HepG2 (cell line): ENCODE measurements at regions not wholly inside any gene's neighbourhood (a gene's known extent, or its start where the extent isn't known, plus 50 kb on each side); places are given as distances from the start of the nearest gene placed in this dataset.

ENCODE experiments used
- ATAC-seq: fragments of 200-7000 bp; cut with Tn5 transposase; 3 replicates; pipeline ENCODE4 v1.9.1; 2020; ENCODE audit warnings: mild to moderate bottlenecking, moderate library complexity
- BruUV-seq: library from RNA; stranded (reverse); fragments of 400-500 nt; replicated peaks from 2 replicates; lab custom pipeline; 2021; lab: Mats Ljungman, UMichigan
- CTCF ChIA-PET: fragments of 300-600 bp; formaldehyde crosslinking; extraction: SDS; loops from one replicate; lab custom pipeline; 2021; ENCODE audit warnings: low total read pairs, inconsistent platforms, low intra/inter-chr PET ratio; lab: Yijun Ruan, JAX
- POLR2A ChIA-PET: fragments of 350-600 bp; sonication (Branson Sonifier 250); formaldehyde crosslinking; loops from one replicate; lab custom pipeline; 2020; ENCODE audit warnings: antibody characterized with exemption, inconsistent platforms; lab: Yijun Ruan, JAX
- DNase-seq: peaks from one replicate; pipeline ENCODE4 v3.0.0-alpha.2; 2015; ENCODE audit warnings: low spot score
- FAIRE-seq: peaks from 3 replicates; lab custom pipeline; 2011; peaks lifted over from hg19 to GRCh38; lab: Jason Lieb, UNC
- H2AFZ ChIP-seq: one replicate; pipeline ENCODE4 v1.6.1; 2011; ENCODE audit warnings: low read length, inconsistent platforms
- H3K27ac ChIP-seq: fragments of 300-600 bp; 3 replicates; pipeline ENCODE4 v1.8.0; 2011; ENCODE audit warnings: mixed run types, mild to moderate bottlenecking, mixed read lengths, low read length, inconsistent platforms; ENCODE audit not compliant: insufficient read depth; ENCODE audit errors: extremely low read length
- H3K27me3 ChIP-seq, 2 experiments: fragments of 200-600 bp in 1 of 2; 2 replicates in 1 of 2; 3 replicates in 1 of 2; pipeline versions ENCODE4 v1.6.0 to v1.8.0; 2011; ENCODE audit warnings: low read length in 2 of 2, mild to moderate bottlenecking in 2 of 2, moderate library complexity in 2 of 2, inconsistent platforms in 1 of 2; ENCODE audit not compliant: insufficient read depth in 2 of 2, control insufficient read depth in 1 of 2
- H3K36me3 ChIP-seq, 2 experiments: fragments of 200-600 bp in 1 of 2; replicated peaks in 1 of 2; 2 replicates in 1 of 2; 3 replicates in 1 of 2; pipeline versions ENCODE4 v1.5.1 to v1.8.0; 2011; ENCODE audit warnings: low read length in 2 of 2, inconsistent platforms in 1 of 2; ENCODE audit not compliant: insufficient read depth in 2 of 2, control insufficient read depth in 1 of 2
- H3K4me1 ChIP-seq: 2 replicates; pipeline ENCODE4 v1.5.1; 2012; ENCODE audit warnings: low read length, inconsistent platforms; ENCODE audit not compliant: insufficient read depth
- H3K4me2 ChIP-seq: 2 replicates; pipeline ENCODE4 v1.6.0; 2011; ENCODE audit warnings: low read depth, low read length, inconsistent platforms
- H3K4me3 ChIP-seq, 3 experiments: fragments of 200-600 bp in 1 of 3; sonication (generic), shearing (Covaris generic) in 1 of 3; replicated peaks in 1 of 3; 2 replicates each; pipeline ENCODE4 v1.5.1; 2011 to 2016; ENCODE audit warnings: low read length in 3 of 3, inconsistent platforms in 2 of 3, low read depth in 2 of 3, mild to moderate bottlenecking in 2 of 3, control low read depth in 1 of 3, mixed read lengths in 1 of 3; ENCODE audit not compliant: insufficient read depth in 1 of 3
- H3K79me2 ChIP-seq: one replicate; pipeline ENCODE4 v1.6.1; 2011; ENCODE audit warnings: low read length, inconsistent platforms; ENCODE audit not compliant: insufficient read depth
- H3K9ac ChIP-seq: 2 replicates; pipeline ENCODE4 v1.6.0; 2011; ENCODE audit warnings: mild to moderate bottlenecking, low read depth, low read length, inconsistent platforms; ENCODE audit not compliant: insufficient read depth
- H3K9me3 ChIP-seq: 2 replicates; pipeline ENCODE4 v1.5.1; 2012; ENCODE audit warnings: mild to moderate bottlenecking, low read length
- H4K20me1 ChIP-seq: 2 replicates; pipeline ENCODE4 v1.6.0; 2011; ENCODE audit warnings: inconsistent platforms, mild to moderate bottlenecking, low read length, moderate library complexity; ENCODE audit not compliant: insufficient read depth
- ATRX ChIP-seq: sonication (generic); formaldehyde crosslinking; IDR thresholded peaks from 2 replicates; pipeline ENCODE4 v1.4.0; 2020; ENCODE audit warnings: missing genetic modification reagents, borderline replicate concordance
- DPF2 ChIP-seq: sonication (generic); formaldehyde crosslinking; IDR thresholded peaks from 2 replicates; pipeline ENCODE4 v1.4.0; 2020; ENCODE audit warnings: mild to moderate bottlenecking, low read depth, missing genetic modification reagents, borderline replicate concordance
- GZF1 ChIP-seq: sonication (generic); formaldehyde crosslinking; IDR thresholded peaks from 2 replicates; pipeline ENCODE4 v1.5.1; 2020; ENCODE audit warnings: mild to moderate bottlenecking, missing genetic modification reagents
- KMT2A ChIP-seq: sonication (generic); formaldehyde crosslinking; IDR thresholded peaks from 2 replicates; pipeline ENCODE4 v1.4.0; 2020; ENCODE audit warnings: missing genetic modification reagents
- NRL ChIP-seq: sonication (generic); formaldehyde crosslinking; IDR thresholded peaks from 2 replicates; pipeline ENCODE4 v1.5.0; 2020; ENCODE audit warnings: missing genetic modification reagents, mild to moderate bottlenecking, moderate library complexity, borderline replicate concordance
- SMAD3 ChIP-seq: sonication (generic); formaldehyde crosslinking; IDR thresholded peaks from 2 replicates; pipeline ENCODE4 v1.4.0; 2020; ENCODE audit warnings: missing genetic modification reagents
- ZNF337 ChIP-seq: sonication (generic); formaldehyde crosslinking; IDR thresholded peaks from 2 replicates; pipeline ENCODE4 v1.5.1; 2020; ENCODE audit warnings: missing genetic modification reagents, low read depth, mild to moderate bottlenecking, borderline replicate concordance
- ZNF33B ChIP-seq: sonication (generic); formaldehyde crosslinking; IDR thresholded peaks from 2 replicates; pipeline ENCODE4 v1.5.1; 2020; ENCODE audit warnings: mild to moderate bottlenecking, missing genetic modification reagents
- ZNF562 ChIP-seq: sonication (generic); formaldehyde crosslinking; IDR thresholded peaks from 2 replicates; pipeline ENCODE4 v1.8.0; 2022; ENCODE audit warnings: missing genetic modification reagents, borderline replicate concordance
- ZNF614 ChIP-seq: IDR thresholded peaks from 2 replicates; pipeline ENCODE4 v1.6.1; 2018; ENCODE audit warnings: missing biosample characterization, missing genetic modification reagents, inconsistent platforms, borderline replicate concordance
- WGBS: methylation state at CpG from one replicate; pipeline ENCODE4 v1.1.6; 2017; ENCODE audit warnings: low lambda C conversion rate; 5-methylcytosine and 5-hydroxymethylcytosine counted together
- in situ Hi-C: cut with HindIII; loops from 2 replicates; pipeline ENCODE4 v1.10.0; 2017; ENCODE audit warnings: low pct_unique_long_range_greater_than_20kb; ENCODE audit not compliant: extremely low pct_ligation_motif_present
- intact Hi-C: fragments of 100-400 bp; cut with micrococcal nuclease; formaldehyde crosslinking; loops from one replicate; pipeline ENCODE4 v1.10.0; 2022; ENCODE audit not compliant: unreplicated experiment
- TF ChIP-seq, protein P1 (sequence below): sonication (generic); formaldehyde crosslinking; IDR thresholded peaks from 2 replicates; pipeline ENCODE4 v1.5.0; 2020; ENCODE audit warnings: mild to moderate bottlenecking, missing genetic modification reagents
- TF ChIP-seq, protein P2 (sequence below): sonication (generic); formaldehyde crosslinking; IDR thresholded peaks from 2 replicates; pipeline ENCODE4 v1.5.0; 2020; ENCODE audit warnings: mild to moderate bottlenecking, missing genetic modification reagents
- TF ChIP-seq, protein P3 (sequence below): sonication (generic); formaldehyde crosslinking; conservative IDR thresholded peaks from 2 replicates; pipeline ENCODE4 v1.8.0; 2022; ENCODE audit warnings: mild to moderate bottlenecking, moderate library complexity, missing genetic modification reagents
- TF ChIP-seq, protein P4 (sequence below): sonication (generic); formaldehyde crosslinking; IDR thresholded peaks from 2 replicates; pipeline ENCODE4 v1.8.0; 2022; ENCODE audit warnings: mild to moderate bottlenecking, missing genetic modification reagents

DNA sequence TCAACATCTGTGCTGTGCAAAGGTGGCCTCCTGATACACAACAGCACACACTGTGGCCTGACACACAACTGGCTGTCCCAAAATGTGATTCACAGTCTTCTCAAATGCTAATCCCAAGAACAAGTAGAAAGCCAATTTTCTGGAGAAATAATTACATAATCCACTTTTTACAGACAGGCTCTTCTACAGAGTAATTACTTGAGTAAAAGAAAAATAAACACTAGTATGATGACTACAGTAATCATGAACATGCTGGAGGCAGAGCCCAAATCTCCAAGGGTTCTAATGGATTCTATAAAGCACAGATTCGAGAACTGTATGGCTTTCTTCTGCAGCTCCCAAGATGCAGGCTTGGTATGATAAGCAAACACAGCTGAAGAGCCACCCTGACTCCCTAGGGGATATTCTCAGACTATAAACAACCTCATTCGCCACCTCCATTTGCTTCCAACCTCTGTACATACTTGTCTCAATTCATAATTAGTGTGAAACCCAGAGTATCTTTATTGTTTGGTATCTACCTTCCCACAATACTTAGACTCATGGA lies 81.9 kb downstream of the SIPA1L2 start (continued):
- TF ChIP-seq, protein P1, sequence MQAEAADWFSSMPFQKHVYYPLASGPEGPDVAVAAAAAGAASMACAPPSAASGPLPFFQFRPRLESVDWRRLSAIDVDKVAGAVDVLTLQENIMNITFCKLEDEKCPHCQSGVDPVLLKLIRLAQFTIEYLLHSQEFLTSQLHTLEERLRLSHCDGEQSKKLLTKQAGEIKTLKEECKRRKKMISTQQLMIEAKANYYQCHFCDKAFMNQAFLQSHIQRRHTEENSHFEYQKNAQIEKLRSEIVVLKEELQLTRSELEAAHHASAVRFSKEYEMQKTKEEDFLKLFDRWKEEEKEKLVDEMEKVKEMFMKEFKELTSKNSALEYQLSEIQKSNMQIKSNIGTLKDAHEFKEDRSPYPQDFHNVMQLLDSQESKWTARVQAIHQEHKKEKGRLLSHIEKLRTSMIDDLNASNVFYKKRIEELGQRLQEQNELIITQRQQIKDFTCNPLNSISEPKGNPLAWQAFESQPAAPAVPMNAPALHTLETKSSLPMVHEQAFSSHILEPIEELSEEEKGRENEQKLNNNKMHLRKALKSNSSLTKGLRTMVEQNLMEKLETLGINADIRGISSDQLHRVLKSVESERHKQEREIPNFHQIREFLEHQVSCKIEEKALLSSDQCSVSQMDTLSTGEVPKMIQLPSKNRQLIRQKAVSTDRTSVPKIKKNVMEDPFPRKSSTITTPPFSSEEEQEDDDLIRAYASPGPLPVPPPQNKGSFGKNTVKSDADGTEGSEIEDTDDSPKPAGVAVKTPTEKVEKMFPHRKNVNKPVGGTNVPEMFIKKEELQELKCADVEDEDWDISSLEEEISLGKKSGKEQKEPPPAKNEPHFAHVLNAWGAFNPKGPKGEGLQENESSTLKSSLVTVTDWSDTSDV (CRISPR knock-in tag) = no peak
- no peak for TF ChIP-seq DPF2
- no peak for TF ChIP-seq ZNF614 (CRISPR knock-in tag)

DNA sequence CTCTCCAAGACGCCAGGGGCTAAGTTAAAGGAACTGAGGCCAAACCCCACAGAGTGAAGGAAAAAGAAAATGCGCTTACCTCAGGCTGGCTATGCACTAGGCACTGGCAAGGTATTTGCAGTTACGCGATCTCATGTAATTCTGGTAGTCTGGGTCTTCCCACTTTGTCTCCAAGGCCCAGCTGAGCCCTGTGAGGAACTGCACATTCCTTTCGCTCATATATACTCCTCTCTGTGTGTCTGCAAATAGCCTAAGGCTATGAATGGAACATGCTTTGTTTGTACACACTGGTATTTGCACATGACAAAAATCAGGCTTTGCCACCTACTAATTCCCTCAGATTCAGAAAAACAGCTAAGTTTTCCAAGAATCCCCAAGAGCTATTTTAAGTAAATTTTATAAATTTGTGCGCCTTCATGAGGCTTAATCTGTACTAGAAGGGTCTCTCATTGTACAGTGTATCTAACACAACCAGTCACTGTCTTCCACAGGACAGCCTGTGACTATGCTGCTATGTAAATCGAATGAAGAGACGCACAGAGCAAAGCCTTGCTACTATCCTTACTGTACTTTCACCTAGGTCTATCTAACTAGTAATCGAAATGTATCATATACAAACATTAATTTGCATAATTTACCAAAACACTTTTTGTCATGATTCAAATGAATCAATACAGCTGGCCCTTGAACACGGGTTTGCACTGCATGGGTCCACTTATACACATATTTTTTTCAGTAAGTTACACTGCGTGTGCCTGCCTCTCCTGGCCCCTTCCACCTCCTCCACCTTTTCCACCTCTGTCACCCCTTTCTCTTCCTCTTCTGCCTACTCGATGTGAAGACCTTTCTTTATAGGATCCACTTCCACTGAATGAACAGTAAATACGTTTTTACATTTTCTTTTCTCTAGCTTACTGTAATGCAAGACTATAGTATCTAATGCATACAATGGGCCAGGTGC lies 87.0 kb downstream of the SIPA1L2 start:
- no peak overlapping the region for H3K27ac ChIP-seq
- H3K9me3 ChIP-seq = no peaks in the 10 kb centered on the region
- no peaks in the 10 kb centered on the region for H3K36me3 ChIP-seq
- ChIA-PET POLR2A (no interaction called here), CTCF (no interaction called here)
- intact Hi-C loops = no loop called here
- no peak for FAIRE-seq
- no peaks in the 10 kb centered on the region for H3K79me2 ChIP-seq
- no peak for ATAC-seq
- no peaks in the 10 kb centered on the region for H4K20me1 ChIP-seq
- no peak overlapping the region for H3K4me3 ChIP-seq
- no peaks in the 10 kb centered on the region for H3K4me1 ChIP-seq
- H2AFZ ChIP-seq = no peak overlapping the region
- DNase-seq = no peak
- H3K27me3 ChIP-seq = peaks cover 0 to 5% of the 10 kb centered on the region in 2 experiments; a peak in 2 of 5 replicates
- in situ Hi-C loops = no loop called here
- no peak overlapping the region for H3K9ac ChIP-seq
- WGBS = 34% methylated on average over 13 of the region's 13 CpGs
- BruUV-seq = no TSS peak
- no peak overlapping the region for H3K4me2 ChIP-seq
- TF ChIP-seq NRL (CRISPR knock-in tag) (no peak), KMT2A (CRISPR knock-in tag) (no peak), ZNF337 (no peak), SMAD3 (no peak), GZF1 (no peak), ZNF33B (no peak), ATRX (CRISPR knock-in tag) (no peak), ZNF562 (CRISPR knock-in tag) (no peak)
- TF ChIP-seq, protein P2, sequence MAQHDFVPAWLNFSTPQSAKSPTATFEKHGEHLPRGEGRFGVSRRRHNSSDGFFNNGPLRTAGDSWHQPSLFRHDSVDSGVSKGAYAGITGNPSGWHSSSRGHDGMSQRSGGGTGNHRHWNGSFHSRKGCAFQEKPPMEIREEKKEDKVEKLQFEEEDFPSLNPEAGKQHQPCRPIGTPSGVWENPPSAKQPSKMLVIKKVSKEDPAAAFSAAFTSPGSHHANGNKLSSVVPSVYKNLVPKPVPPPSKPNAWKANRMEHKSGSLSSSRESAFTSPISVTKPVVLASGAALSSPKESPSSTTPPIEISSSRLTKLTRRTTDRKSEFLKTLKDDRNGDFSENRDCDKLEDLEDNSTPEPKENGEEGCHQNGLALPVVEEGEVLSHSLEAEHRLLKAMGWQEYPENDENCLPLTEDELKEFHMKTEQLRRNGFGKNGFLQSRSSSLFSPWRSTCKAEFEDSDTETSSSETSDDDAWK = no peak
- TF ChIP-seq, protein P3, sequence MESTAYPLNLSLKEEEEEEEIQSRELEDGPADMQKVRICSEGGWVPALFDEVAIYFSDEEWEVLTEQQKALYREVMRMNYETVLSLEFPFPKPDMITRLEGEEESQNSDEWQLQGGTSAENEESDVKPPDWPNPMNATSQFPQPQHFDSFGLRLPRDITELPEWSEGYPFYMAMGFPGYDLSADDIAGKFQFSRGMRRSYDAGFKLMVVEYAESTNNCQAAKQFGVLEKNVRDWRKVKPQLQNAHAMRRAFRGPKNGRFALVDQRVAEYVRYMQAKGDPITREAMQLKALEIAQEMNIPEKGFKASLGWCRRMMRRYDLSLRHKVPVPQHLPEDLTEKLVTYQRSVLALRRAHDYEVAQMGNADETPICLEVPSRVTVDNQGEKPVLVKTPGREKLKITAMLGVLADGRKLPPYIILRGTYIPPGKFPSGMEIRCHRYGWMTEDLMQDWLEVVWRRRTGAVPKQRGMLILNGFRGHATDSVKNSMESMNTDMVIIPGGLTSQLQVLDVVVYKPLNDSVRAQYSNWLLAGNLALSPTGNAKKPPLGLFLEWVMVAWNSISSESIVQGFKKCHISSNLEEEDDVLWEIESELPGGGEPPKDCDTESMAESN (CRISPR knock-in tag) = no peak
- TF ChIP-seq, protein P4, sequence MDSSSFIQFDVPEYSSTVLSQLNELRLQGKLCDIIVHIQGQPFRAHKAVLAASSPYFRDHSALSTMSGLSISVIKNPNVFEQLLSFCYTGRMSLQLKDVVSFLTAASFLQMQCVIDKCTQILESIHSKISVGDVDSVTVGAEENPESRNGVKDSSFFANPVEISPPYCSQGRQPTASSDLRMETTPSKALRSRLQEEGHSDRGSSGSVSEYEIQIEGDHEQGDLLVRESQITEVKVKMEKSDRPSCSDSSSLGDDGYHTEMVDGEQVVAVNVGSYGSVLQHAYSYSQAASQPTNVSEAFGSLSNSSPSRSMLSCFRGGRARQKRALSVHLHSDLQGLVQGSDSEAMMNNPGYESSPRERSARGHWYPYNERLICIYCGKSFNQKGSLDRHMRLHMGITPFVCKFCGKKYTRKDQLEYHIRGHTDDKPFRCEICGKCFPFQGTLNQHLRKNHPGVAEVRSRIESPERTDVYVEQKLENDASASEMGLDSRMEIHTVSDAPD = no peak
